LNCaP clone FGC (cell line): ENCODE measurements at regions not wholly inside any gene's neighbourhood (a gene's known extent, or its start where the extent isn't known, plus 50 kb on each side); places are given as distances from the start of the nearest gene placed in this dataset.

Experiments
- DNase-seq: peaks from one replicate; pipeline ENCODE4 v3.0.0-alpha.2; 2011; ENCODE audit warnings: low read depth
- H3K4me3 ChIP-seq: 2 replicates; pipeline ENCODE4 v1.5.1; 2011; ENCODE audit warnings: mild to moderate bottlenecking, low read depth, low read length, control low read depth
- TF ChIP-seq, protein P1 (sequence below): IDR thresholded peaks from 2 replicates; pipeline ENCODE4 v1.5.1; 2012; ENCODE audit warnings: mild to moderate bottlenecking; ENCODE audit not compliant: control insufficient read depth, insufficient read depth; ENCODE audit errors: extremely low read depth

DNA sequence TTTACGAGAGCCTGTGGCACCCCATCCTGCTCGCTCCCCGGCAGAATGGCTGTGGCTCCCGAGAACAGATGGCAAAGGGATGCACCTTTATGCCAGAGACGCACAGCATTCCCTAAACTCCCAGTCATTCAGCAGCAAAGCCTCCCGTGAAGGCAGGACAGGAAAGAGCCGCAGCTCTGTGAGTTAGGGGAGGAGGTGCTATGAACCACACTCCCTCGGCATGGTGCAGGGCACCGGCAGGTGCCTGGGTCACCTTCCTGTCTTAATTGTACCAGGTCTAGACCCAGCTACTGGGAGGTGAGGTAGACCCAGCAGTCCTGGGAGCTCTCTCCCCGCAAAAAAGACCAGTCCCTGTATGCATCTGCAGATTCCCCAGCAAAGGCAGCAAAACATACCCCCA, 149.8 kb downstream of the TWIST2 start:
- DNase-seq = no peak
- no peak overlapping the region for H3K4me3 ChIP-seq
- TF ChIP-seq, protein P1, sequence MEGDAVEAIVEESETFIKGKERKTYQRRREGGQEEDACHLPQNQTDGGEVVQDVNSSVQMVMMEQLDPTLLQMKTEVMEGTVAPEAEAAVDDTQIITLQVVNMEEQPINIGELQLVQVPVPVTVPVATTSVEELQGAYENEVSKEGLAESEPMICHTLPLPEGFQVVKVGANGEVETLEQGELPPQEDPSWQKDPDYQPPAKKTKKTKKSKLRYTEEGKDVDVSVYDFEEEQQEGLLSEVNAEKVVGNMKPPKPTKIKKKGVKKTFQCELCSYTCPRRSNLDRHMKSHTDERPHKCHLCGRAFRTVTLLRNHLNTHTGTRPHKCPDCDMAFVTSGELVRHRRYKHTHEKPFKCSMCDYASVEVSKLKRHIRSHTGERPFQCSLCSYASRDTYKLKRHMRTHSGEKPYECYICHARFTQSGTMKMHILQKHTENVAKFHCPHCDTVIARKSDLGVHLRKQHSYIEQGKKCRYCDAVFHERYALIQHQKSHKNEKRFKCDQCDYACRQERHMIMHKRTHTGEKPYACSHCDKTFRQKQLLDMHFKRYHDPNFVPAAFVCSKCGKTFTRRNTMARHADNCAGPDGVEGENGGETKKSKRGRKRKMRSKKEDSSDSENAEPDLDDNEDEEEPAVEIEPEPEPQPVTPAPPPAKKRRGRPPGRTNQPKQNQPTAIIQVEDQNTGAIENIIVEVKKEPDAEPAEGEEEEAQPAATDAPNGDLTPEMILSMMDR = no peak
